Psoas muscle (tissue), 7 donors: ENCODE measurements at regions not wholly inside any gene's neighbourhood (a gene's known extent, or its start where the extent isn't known, plus 50 kb on each side); places are given as distances from the start of the nearest gene placed in this dataset.
A peak's percentile ranks its signal among the peaks of the same experiment; 100 is the strongest.

ENCODE experiments used
- ATAC-seq, 4 donors: fragments of 200-7000 bp; cut with Tn5 transposase; one replicate each; pipeline ENCODE4 v1.9.1; 2020; ENCODE audit warnings: moderate library complexity in 3 of 4, mild to moderate bottlenecking in 2 of 4
- DNase-seq, 2 donors: peaks; one replicate each; pipeline ENCODE4 v3.0.0-alpha.2; 2020
- H3K27ac ChIP-seq: fragments of 200-600 bp; one replicate; pipeline ENCODE4 v1.8.0; 2022
- H3K27me3 ChIP-seq, 3 donors: fragments of 200-600 bp in 1 of 3; one replicate each; pipeline versions ENCODE4 v1.6.1 to v1.8.0; 2013 to 2022; ENCODE audit warnings: low read length in 2 of 3, mild to moderate bottlenecking in 2 of 3, moderate library complexity in 1 of 3; ENCODE audit not compliant: insufficient read depth in 3 of 3
- H3K36me3 ChIP-seq, 2 donors: fragments of 200-600 bp in 1 of 2; one replicate each; pipeline versions ENCODE4 v1.6.1 to v1.8.0; 2013 to 2022; ENCODE audit warnings: low read depth in 1 of 2, mild to moderate bottlenecking in 1 of 2, moderate library complexity in 1 of 2; ENCODE audit not compliant: insufficient read depth in 1 of 2
- H3K4me1 ChIP-seq: fragments of 200-600 bp; one replicate; pipeline ENCODE4 v1.8.0; 2022
- H3K4me3 ChIP-seq: fragments of 200-600 bp; one replicate; pipeline ENCODE4 v1.8.0; 2022; ENCODE audit warnings: mild to moderate bottlenecking
- H3K9me3 ChIP-seq: fragments of 200-600 bp; one replicate; pipeline ENCODE4 v1.8.0; 2022
- WGBS, 3 donors: extraction: QIAGEN DNeasy Blood & Tissue Kit; methylation state at CpG; one replicate each; pipeline versions ENCODE4 v1.1.6 to v1.1.7; 2013; 5-methylcytosine and 5-hydroxymethylcytosine counted together
- intact Hi-C, 2 donors: fragments of 100-400 bp; cut with DNase I; formaldehyde crosslinking; loops; one replicate each; pipeline versions ENCODE4 v1.11.0 to v1.14.2; 2022
- TF ChIP-seq, protein P1 (sequence below): fragments of 200-600 bp; IDR thresholded peaks from one replicate; pipeline ENCODE4 v1.8.0; 2022; ENCODE audit warnings: antibody characterized with exemption
- donor health status: healthy with polysubstance abuse.
- donor health status: DM: no; HTN: no; CAD: no; lungs with moderate emphysema.
- donor health status: Bipolar disorder and iron deficiency.
- donor health status: healthy.
- donor health status: DM: yes; HTN: yes; CAD: no.
- donor health status: DM: no; HTN: no; CAD: no.
- donor health status: DM: yes; HTN: yes; CAD: no.

DNA sequence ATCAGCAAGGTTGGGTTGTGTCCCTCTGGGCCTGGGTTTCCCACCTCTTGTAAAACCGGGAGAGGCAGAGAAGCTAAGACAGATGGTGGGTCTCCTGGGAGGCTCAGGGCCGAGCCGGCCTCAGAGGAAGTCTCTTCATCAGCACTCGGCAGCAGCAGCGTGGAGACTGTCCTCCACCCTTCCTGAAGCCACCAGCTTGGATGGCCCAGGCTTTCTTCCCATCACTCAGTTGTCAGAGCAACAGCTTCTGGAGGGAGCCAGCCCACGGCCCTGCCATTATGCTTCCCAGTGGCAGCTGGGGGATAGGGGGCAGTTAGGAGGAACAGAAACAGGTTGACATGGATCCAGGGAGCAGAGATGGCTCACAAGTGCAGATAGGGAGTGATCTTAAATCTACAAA lies 191.0 kb downstream of the KATNAL1 start:
- intact Hi-C loops: loop anchor here in 1 of 2 donors (10.0 kb wide), 1 partner anchor 522 kb away; the partner anchor contains the start of gene SLC7A1
- WGBS, 3 donors: 45 to 53% (median 47%) methylated on average over 6 of the region's 6 CpGs
- TF ChIP-seq, protein P1, sequence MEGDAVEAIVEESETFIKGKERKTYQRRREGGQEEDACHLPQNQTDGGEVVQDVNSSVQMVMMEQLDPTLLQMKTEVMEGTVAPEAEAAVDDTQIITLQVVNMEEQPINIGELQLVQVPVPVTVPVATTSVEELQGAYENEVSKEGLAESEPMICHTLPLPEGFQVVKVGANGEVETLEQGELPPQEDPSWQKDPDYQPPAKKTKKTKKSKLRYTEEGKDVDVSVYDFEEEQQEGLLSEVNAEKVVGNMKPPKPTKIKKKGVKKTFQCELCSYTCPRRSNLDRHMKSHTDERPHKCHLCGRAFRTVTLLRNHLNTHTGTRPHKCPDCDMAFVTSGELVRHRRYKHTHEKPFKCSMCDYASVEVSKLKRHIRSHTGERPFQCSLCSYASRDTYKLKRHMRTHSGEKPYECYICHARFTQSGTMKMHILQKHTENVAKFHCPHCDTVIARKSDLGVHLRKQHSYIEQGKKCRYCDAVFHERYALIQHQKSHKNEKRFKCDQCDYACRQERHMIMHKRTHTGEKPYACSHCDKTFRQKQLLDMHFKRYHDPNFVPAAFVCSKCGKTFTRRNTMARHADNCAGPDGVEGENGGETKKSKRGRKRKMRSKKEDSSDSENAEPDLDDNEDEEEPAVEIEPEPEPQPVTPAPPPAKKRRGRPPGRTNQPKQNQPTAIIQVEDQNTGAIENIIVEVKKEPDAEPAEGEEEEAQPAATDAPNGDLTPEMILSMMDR: no peak

GRCh38 chr13:30115257-30115600 lies 192.1 kb downstream of the KATNAL1 start:
- Histone ChIP-seq H3K4me3 (peak overlapping the region; percentile 77), H3K4me1 (peaks cover 12% of the 10 kb centered on the region), H3K27me3 (no peaks in the 10 kb centered on the region), H3K9me3 (no peaks in the 10 kb centered on the region), H3K36me3 (no peaks in the 10 kb centered on the region), H3K27ac (no peak overlapping the region)
- DNase-seq: no peak
- TF ChIP-seq, protein P1: no peak
- ATAC-seq: peak; percentile 2 to 38 (median 21)
- 4 to 10% (median 5%) methylated on average over 9 of the region's 9 CpGs for whole genome bisulfite sequencing, 3 donors
- intact Hi-C loops: loop anchor here in 1 of 2 donors (1.0 to 10.0 kb wide), 2 partner anchors 344 to 520 kb away; partner anchors contain the start of gene SLC7A1

More for the DNA sequence above, 191.0 kb downstream of the KATNAL1 start:
- Histone ChIP-seq H3K27me3 (no peaks in the 10 kb centered on the region), H3K36me3 (no peaks in the 10 kb centered on the region), H3K9me3 (no peaks in the 10 kb centered on the region), H3K4me1 (peaks cover 12% of the 10 kb centered on the region), H3K27ac (no peak overlapping the region), H3K4me3 (no peak overlapping the region)
- ATAC-seq: no peak
- DNase-seq: no peak

DNA sequence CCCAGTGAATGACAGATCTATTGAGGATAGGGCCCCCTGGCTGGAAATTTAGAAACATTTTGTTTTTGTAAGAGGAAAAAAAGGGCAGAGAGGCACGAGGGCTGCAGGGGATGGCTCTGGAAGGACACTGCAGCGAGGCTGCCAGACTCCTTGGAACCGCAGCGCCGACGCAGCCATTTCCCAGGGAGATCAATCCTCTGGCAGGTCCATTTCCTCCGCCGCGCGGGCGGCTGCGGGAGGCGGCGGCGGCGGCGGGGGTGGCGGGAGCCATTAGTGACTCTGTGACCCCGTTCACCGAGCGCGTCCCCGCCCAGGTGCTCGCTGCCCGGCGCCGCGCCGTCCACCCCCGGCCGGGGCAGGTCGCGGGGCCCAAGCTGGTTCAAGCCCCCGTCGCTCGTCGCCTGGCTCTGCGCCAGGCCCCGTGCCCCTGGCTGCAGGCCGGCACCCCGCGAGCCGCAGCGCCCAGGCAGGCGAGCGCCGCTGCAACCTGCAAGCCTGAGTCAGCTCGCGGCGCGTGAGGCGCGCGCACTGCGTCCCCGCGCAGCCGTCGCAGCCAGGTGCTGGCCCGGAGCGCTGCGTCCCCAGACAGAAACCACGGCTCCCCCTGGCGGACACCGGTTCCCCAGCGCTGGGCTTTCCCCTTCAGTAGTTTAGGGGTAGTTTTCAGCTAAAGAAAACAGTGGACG lies 192.6 kb downstream of the KATNAL1 start:
- TF ChIP-seq, protein P1: peak; percentile 93
- Histone ChIP-seq H3K36me3 (no peaks in the 10 kb centered on the region), H3K4me3 (peak overlapping the region; percentile 77), H3K27ac (peak overlapping the region; percentile 41), H3K27me3 (no peaks in the 10 kb centered on the region), H3K4me1 (peaks cover 12% of the 10 kb centered on the region), H3K9me3 (no peaks in the 10 kb centered on the region)
- WGBS, 3 donors: 1% methylated on average over 45 to 67 of the region's 67 CpGs
- DNase-seq (peak; percentile 90 to 94), ATAC-seq (peak; percentile 90 to 97 (median 94))
- intact Hi-C loops: loop anchor here (1.0 to 10.0 kb wide), 5 partner anchors 262 to 606 kb away; partner anchors contain the start of genes SLC7A1 (in 1 of the 2) and UBL3 (in 1 of the 2)

DNA sequence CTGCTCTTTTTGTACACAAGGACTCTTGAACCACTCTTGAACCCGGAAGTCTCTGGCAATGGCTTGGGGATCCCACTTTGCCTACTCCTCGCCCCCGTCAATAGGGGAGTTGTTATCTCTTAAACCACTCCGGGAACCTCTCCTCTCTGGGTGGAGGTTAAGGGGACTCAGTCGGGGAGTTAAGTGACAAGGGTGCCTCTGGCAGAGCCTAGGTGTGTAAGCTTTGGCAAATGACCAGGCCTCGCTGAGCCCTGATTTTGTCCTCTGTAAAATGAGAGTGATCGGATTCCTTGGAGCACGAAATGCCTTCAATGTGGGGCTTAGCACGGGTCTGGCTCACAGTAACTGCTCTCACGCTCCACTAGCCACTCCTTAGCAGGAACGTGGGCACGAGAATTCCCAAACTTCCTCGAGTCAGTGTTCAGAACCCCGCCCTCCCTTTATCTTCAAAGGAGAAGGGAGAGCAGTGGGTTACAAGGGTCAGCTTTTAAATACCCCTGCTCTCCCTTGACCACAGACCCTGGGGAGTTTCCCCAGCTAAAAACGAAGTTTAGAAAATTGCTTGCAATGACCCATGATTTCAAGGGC lies 193.3 kb downstream of the KATNAL1 start:
- peaks cover 12% of the 10 kb centered on the region for H3K4me1 ChIP-seq
- DNase-seq (no peak), ATAC-seq (no peak)
- no peaks in the 10 kb centered on the region for H3K27me3 ChIP-seq
- WGBS, 3 donors: 60 to 68% (median 64%) methylated on average over 15 of the region's 15 CpGs
- intact Hi-C loops: loop anchor here (1.0 to 10.0 kb wide), 5 partner anchors 262 to 606 kb away; partner anchors contain the start of genes UBL3 (in 2 of the 2) and SLC7A1 (in 1 of the 2)
- TF ChIP-seq, protein P1: no peak
- H3K9me3 ChIP-seq: no peaks in the 10 kb centered on the region
- peak overlapping the region; percentile 41 for H3K27ac ChIP-seq
- H3K36me3 ChIP-seq: no peaks in the 10 kb centered on the region
- H3K4me3 ChIP-seq: peak overlapping the region; percentile 77
